Endodermal cell (in vitro differentiated cells): ENCODE measurements at regions not wholly inside any gene's neighbourhood (a gene's known extent, or its start where the extent isn't known, plus 50 kb on each side); places are given as distances from the start of the nearest gene placed in this dataset.

Experiments used
- DNase-seq: peaks from one replicate; pipeline ENCODE4 v3.0.0-alpha.2; 2017
- H3K27ac ChIP-seq: 2 replicates; pipeline ENCODE4 v1.5.1; 2013; ENCODE audit warnings: mild to moderate bottlenecking, low read depth, low read length, moderate library complexity
- H3K27me3 ChIP-seq: 2 replicates; pipeline ENCODE4 v1.6.1; 2013; ENCODE audit warnings: mild to moderate bottlenecking, low read length, moderate library complexity; ENCODE audit not compliant: insufficient read depth, control insufficient read depth, poor library complexity, severe bottlenecking
- H3K36me3 ChIP-seq: 2 replicates; pipeline ENCODE4 v1.7.0; 2013; ENCODE audit warnings: mild to moderate bottlenecking, low read length, moderate library complexity; ENCODE audit not compliant: control insufficient read depth, insufficient read depth
- H3K4me1 ChIP-seq: one replicate; pipeline ENCODE4 v1.7.0; 2013; ENCODE audit warnings: low read length; ENCODE audit not compliant: control insufficient read depth, insufficient read depth
- H3K4me3 ChIP-seq: 2 replicates; pipeline ENCODE4 v1.5.1; 2013; ENCODE audit warnings: mild to moderate bottlenecking, low read length, moderate library complexity
- H3K9ac ChIP-seq: 2 replicates; pipeline ENCODE4 v1.6.1; 2013; ENCODE audit warnings: mild to moderate bottlenecking, low read length, moderate library complexity; ENCODE audit not compliant: poor library complexity, severe bottlenecking; ENCODE audit errors: extremely low read depth
- H3K9me3 ChIP-seq: 2 replicates; pipeline ENCODE4 v1.6.1; 2013; ENCODE audit warnings: mild to moderate bottlenecking, low read length, moderate library complexity; ENCODE audit not compliant: control insufficient read depth
- H3K27ac Mint-ChIP-seq: 2 replicates; pipeline ENCODE4 v1.8.0; 2020; ENCODE audit warnings: mixed read lengths
- H3K27me3 Mint-ChIP-seq: 2 replicates; pipeline ENCODE4 v1.8.0; 2021; ENCODE audit warnings: mild to moderate bottlenecking, mixed read lengths; ENCODE audit not compliant: insufficient read depth
- H3K36me3 Mint-ChIP-seq: 2 replicates; pipeline ENCODE4 v1.8.0; 2020; ENCODE audit warnings: low read depth, mixed read lengths
- H3K4me1 Mint-ChIP-seq: 2 replicates; pipeline ENCODE4 v1.8.0; 2020; ENCODE audit warnings: mixed read lengths
- H3K4me3 Mint-ChIP-seq: 2 replicates; pipeline ENCODE4 v1.8.0; 2020; ENCODE audit warnings: mild to moderate bottlenecking, moderate library complexity, mixed read lengths
- H3K9me3 Mint-ChIP-seq: 2 replicates; pipeline ENCODE4 v1.8.0; 2020; ENCODE audit warnings: mild to moderate bottlenecking, mixed read lengths
- WGBS, 2 experiments: methylation state at CpG; one replicate each; pipeline versions ENCODE4 v1.1.5 to v1.1.7; 2013; ENCODE audit warnings: missing lambda C conversion rate in 2 of 2, mixed read lengths in 1 of 2; ENCODE audit not compliant: insufficient coverage in 1 of 2, insufficient read length in 1 of 2; 5-methylcytosine and 5-hydroxymethylcytosine counted together
- TF ChIP-seq, protein P1 (sequence below): fragments of 200-600 bp; sonication (generic); conservative IDR thresholded peaks from 2 replicates; pipeline ENCODE4 v1.5.0; 2021; ENCODE audit warnings: antibody characterized with exemption, mild to moderate bottlenecking

DNA sequence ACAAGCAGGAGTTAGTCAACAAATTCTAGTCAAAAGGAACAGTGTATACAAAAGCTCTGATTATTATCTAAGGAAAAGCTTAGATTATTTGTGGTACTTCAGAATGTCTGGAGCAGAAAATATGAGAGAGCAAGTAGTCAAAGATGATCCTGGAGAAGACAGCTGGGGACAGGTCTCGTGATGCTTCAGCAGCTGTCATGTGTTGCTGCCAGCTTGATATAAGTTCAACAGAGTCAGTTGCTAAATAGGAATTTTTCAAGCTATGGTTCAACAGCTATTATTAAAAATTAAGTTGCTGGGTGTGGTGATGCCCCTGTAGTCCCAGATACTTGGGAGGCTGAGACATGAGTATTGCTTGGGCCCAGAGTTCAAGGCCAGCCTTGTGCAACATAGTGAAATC is 240.0 kb upstream of the RHOBTB1 start:
- Histone ChIP-seq H3K27ac (no peak overlapping the region), H3K36me3 (no peaks in the 10 kb centered on the region), H3K4me1 (no peaks in the 10 kb centered on the region), H3K4me3 (no peak overlapping the region), H3K27me3 (peaks cover 38% of the 10 kb centered on the region), H3K9me3 (no peaks in the 10 kb centered on the region), H3K9ac (no peak overlapping the region)
- Mint-ChIP-seq H3K9me3 (no peaks in the 10 kb centered on the region), H3K4me3 (no peak overlapping the region), H3K4me1 (peaks cover 8% of the 10 kb centered on the region), H3K27ac (no peak overlapping the region), H3K36me3 (no peaks in the 10 kb centered on the region), H3K27me3 (peaks cover 25% of the 10 kb centered on the region)
- DNase-seq: no peak
- TF ChIP-seq, protein P1, sequence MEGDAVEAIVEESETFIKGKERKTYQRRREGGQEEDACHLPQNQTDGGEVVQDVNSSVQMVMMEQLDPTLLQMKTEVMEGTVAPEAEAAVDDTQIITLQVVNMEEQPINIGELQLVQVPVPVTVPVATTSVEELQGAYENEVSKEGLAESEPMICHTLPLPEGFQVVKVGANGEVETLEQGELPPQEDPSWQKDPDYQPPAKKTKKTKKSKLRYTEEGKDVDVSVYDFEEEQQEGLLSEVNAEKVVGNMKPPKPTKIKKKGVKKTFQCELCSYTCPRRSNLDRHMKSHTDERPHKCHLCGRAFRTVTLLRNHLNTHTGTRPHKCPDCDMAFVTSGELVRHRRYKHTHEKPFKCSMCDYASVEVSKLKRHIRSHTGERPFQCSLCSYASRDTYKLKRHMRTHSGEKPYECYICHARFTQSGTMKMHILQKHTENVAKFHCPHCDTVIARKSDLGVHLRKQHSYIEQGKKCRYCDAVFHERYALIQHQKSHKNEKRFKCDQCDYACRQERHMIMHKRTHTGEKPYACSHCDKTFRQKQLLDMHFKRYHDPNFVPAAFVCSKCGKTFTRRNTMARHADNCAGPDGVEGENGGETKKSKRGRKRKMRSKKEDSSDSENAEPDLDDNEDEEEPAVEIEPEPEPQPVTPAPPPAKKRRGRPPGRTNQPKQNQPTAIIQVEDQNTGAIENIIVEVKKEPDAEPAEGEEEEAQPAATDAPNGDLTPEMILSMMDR: no peak
- 87 to 100% methylated on average over 1 of the region's 1 CpG for WGBS, 2 experiments

DNA sequence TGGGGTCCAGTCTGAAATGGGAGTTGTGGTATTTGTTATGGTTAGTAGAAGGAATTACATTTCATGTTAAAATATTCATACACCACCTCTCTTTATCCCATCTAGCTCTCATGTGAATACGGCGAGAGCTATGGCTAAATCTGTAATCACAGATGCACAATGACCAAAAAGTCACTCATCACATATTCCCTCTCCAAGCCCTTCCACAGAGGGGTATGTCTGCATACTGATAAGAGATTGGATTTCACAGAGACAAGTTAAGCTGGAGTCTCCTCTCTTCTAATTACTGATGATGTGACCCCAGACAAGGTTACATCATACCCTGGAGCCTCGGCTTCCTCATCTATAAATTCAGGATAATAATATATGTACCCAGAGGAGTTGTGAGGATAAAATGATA is 237.8 kb upstream of the RHOBTB1 start:
- H3K27ac Mint-ChIP-seq: no peak overlapping the region
- no peak overlapping the region for H3K27ac ChIP-seq
- H3K36me3 ChIP-seq: no peaks in the 10 kb centered on the region
- H3K36me3 Mint-ChIP-seq: no peaks in the 10 kb centered on the region
- no peak overlapping the region for H3K4me3 Mint-ChIP-seq
- peaks cover 23% of the 10 kb centered on the region for H3K27me3 Mint-ChIP-seq
- peaks cover 28% of the 10 kb centered on the region for H3K27me3 ChIP-seq
- no peak overlapping the region for H3K9ac ChIP-seq
- TF ChIP-seq, protein P1: no peak
- DNase-seq: no peak
- H3K4me3 ChIP-seq: no peak overlapping the region
- WGBS, 2 experiments: 100% methylated on average over 3 of the region's 3 CpGs; no CpG with 5 or more reads in 1 of the 2 experiments
- peaks cover 20% of the 10 kb centered on the region for H3K4me1 Mint-ChIP-seq
- no peaks in the 10 kb centered on the region for H3K9me3 ChIP-seq
- no peaks in the 10 kb centered on the region for H3K4me1 ChIP-seq
- no peaks in the 10 kb centered on the region for H3K9me3 Mint-ChIP-seq

DNA sequence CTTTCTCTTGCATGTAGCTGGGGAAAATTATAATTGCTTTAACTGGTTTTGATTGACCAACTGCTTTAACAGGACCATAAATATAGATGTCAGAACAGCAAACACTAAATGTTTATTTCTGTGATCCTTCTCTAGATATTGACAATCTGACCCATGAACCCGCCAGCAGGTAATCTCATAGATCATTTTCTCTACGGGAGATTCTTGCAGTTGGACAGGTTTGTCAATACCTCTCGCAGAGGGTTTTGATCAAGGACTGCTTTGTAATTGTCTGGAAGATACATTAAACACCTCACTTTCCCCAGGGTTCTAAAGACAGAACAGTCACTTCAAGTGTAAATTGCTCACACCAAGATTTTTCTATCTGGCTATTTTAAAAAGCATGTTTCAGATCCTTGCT is 235.8 kb upstream of the RHOBTB1 start:
- Mint-ChIP-seq H3K4me3 (no peak overlapping the region), H3K27ac (no peak overlapping the region), H3K36me3 (no peaks in the 10 kb centered on the region), H3K9me3 (no peaks in the 10 kb centered on the region), H3K27me3 (peaks cover 15% of the 10 kb centered on the region), H3K4me1 (peaks cover 25% of the 10 kb centered on the region)
- TF ChIP-seq, protein P1: no peak
- Histone ChIP-seq H3K4me1 (peaks cover 4% of the 10 kb centered on the region), H3K27ac (no peak overlapping the region), H3K36me3 (no peaks in the 10 kb centered on the region), H3K27me3 (peaks cover 22% of the 10 kb centered on the region), H3K9ac (no peak overlapping the region), H3K9me3 (no peaks in the 10 kb centered on the region), H3K4me3 (no peak overlapping the region)
- no peak for DNase-seq
- WGBS, 2 experiments: 89 to 92% methylated on average over 2 to 3 of the region's 3 CpGs
